ENCODE measurements at regions not wholly inside any gene's neighbourhood (a gene's known extent, or its start where the extent isn't known, plus 50 kb on each side); places are given as distances from the start of the nearest gene placed in this dataset.

GRCh38 chr6:164694386-164694785 is 615.0 kb downstream of the C6orf118 start:
- Histone ChIP-seq H3K27me3 (ENCODE audit: insufficient read depth, low read depth, low read length) (no peaks in the 10 kb centered on the region), H4K20me1 (ENCODE audit: insufficient read depth) (no peaks in the 10 kb centered on the region), H3K9me3 (ENCODE audit: low read length) (no peaks in the 10 kb centered on the region), H3K36me3 (ENCODE audit: insufficient read depth, low read length) (no peaks in the 10 kb centered on the region), H3K79me2 (replicated peaks; ENCODE audit: insufficient read depth, low read length) (no peaks in the 10 kb centered on the region), H3K4me2 (ENCODE audit: low read length) (no peak overlapping the region), H3K27ac (ENCODE audit: low read length) (no peak overlapping the region), H3F3A (ENCODE audit: insufficient read depth, low read length, poor library complexity, severe bottlenecking) (no peaks in the 10 kb centered on the region), H3K4me3 (ENCODE audit: low read length) (no peak overlapping the region), H2AFZ (ENCODE audit: low read depth, low read length) (no peak overlapping the region), H3K9me2 (ENCODE audit: insufficient read depth, low read length) (no peaks in the 10 kb centered on the region), H3K9ac (ENCODE audit: low read length) (no peak overlapping the region)
- TF ChIP-seq SMC3 (conservative IDR thresholded peaks at IDR 0.05; ENCODE audit: poor library complexity) = no peak
- TF ChIP-seq EZH2 (IDR thresholded peaks at IDR 0.05; ENCODE audit: borderline replicate concordance, insufficient read depth, low read length, poor library complexity, severe bottlenecking) = no peak
- TF ChIP-seq TAF1 (IDR thresholded peaks at IDR 0.05; ENCODE audit: low read depth) = no peak
- no peak for TF ChIP-seq CTCF (IDR thresholded peaks at IDR 0.05; ENCODE audit: poor library complexity, severe bottlenecking)
- no peak for TF ChIP-seq REST (IDR thresholded peaks at IDR 0.05; ENCODE audit: borderline replicate concordance)
- TF ChIP-seq RAD21 (conservative IDR thresholded peaks at IDR 0.05) = no peak
- no peak for TF ChIP-seq MXI1 (conservative IDR thresholded peaks at IDR 0.05; ENCODE audit: poor library complexity, severe bottlenecking)
- no peak for TF ChIP-seq POLR2AphosphoS5 (IDR thresholded peaks at IDR 0.05)
- no peak for TF ChIP-seq EP300 (conservative IDR thresholded peaks at IDR 0.05; ENCODE audit: poor library complexity, severe bottlenecking)

- no peak for TF ChIP-seq RAD21 (conservative IDR thresholded peaks at IDR 0.05)
- no peak for TF ChIP-seq CTCF (IDR thresholded peaks at IDR 0.05; ENCODE audit: poor library complexity, severe bottlenecking)
- no peak for TF ChIP-seq EP300 (conservative IDR thresholded peaks at IDR 0.05; ENCODE audit: poor library complexity, severe bottlenecking)
- TF ChIP-seq TAF1 (IDR thresholded peaks at IDR 0.05; ENCODE audit: low read depth) = no peak
- no peak for TF ChIP-seq POLR2AphosphoS5 (IDR thresholded peaks at IDR 0.05)
- TF ChIP-seq MXI1 (conservative IDR thresholded peaks at IDR 0.05; ENCODE audit: poor library complexity, severe bottlenecking) = no peak
- TF ChIP-seq REST (IDR thresholded peaks at IDR 0.05; ENCODE audit: borderline replicate concordance) = no peak
- no peak for TF ChIP-seq SMC3 (conservative IDR thresholded peaks at IDR 0.05; ENCODE audit: poor library complexity)
- no peaks in the 10 kb centered on the region for H3K9me3 ChIP-seq (ENCODE audit: low read length)
- H3K27ac ChIP-seq (ENCODE audit: low read length) = no peak overlapping the region
These were observed 615.5 kb downstream of the C6orf118 start for GRCh38 chr6:164693944-164694343.

More at GRCh38 chr6:164693944-164694343, 615.5 kb downstream of the C6orf118 start:
- Histone ChIP-seq H3K4me3 (ENCODE audit: low read length) (no peak overlapping the region), H3K9me2 (ENCODE audit: insufficient read depth, low read length) (no peaks in the 10 kb centered on the region), H4K20me1 (ENCODE audit: insufficient read depth) (no peaks in the 10 kb centered on the region), H2AFZ (ENCODE audit: low read depth, low read length) (no peak overlapping the region), H3K79me2 (replicated peaks; ENCODE audit: insufficient read depth, low read length) (no peaks in the 10 kb centered on the region), H3K36me3 (ENCODE audit: insufficient read depth, low read length) (no peaks in the 10 kb centered on the region), H3K9ac (ENCODE audit: low read length) (no peak overlapping the region), H3K4me2 (ENCODE audit: low read length) (no peak overlapping the region), H3F3A (ENCODE audit: insufficient read depth, low read length, poor library complexity, severe bottlenecking) (no peaks in the 10 kb centered on the region), H3K27me3 (ENCODE audit: insufficient read depth, low read depth, low read length) (no peaks in the 10 kb centered on the region)

Data from neural cell (in vitro differentiated cells).